ENCODE measurements at regions not wholly inside any gene's neighbourhood (a gene's known extent, or its start where the extent isn't known, plus 50 kb on each side); places are given as distances from the start of the nearest gene placed in this dataset.
"Not testable (repeated sequence)": the region's sequence is repeated elsewhere in the genome, so short reads cannot be mapped to it uniquely, and the experiment has no call there.

GRCh38 chr22:23497889-23498288, 82.2 kb downstream of the IGLL1 start:
- CTCF ChIA-PET; H3K36me3 Mint-ChIP-seq (ENCODE audit: low read depth); H3K27ac Mint-ChIP-seq; POLR2A ChIA-PET; DNase-seq; H3K27me3 Mint-ChIP-seq (ENCODE audit: low read depth); ATAC-seq; H3K9me3 Mint-ChIP-seq (ENCODE audit: insufficient read depth); H3K4me3 Mint-ChIP-seq: not testable (repeated sequence)
- peaks cover 48% of the 10 kb centered on the region for H3K4me1 Mint-ChIP-seq (ENCODE audit: low read depth)

GRCh38 chr22:23497016-23497885, 82.8 kb downstream of the IGLL1 start:
- no peak for ATAC-seq
- DNase-seq: no peak
- H3K4me1 Mint-ChIP-seq (ENCODE audit: low read depth): peaks cover 48% of the 10 kb centered on the region
- no peaks in the 10 kb centered on the region for H3K36me3 Mint-ChIP-seq (ENCODE audit: low read depth)
- ChIA-PET CTCF (interaction anchor here (1.2 kb wide), 1 partner anchor 41 kb away, joined by 3 read pairs; no protein-coding TSS in a partner anchor), POLR2A (no interaction called here)
- H3K9me3 Mint-ChIP-seq (ENCODE audit: insufficient read depth): no peaks in the 10 kb centered on the region
- H3K27ac Mint-ChIP-seq: peak overlapping the region; percentile 48
- H3K27me3 Mint-ChIP-seq (ENCODE audit: low read depth): peaks cover 3% of the 10 kb centered on the region
- no peak overlapping the region for H3K4me3 Mint-ChIP-seq

GRCh38 chr22:23496445-23496833, 83.7 kb downstream of the IGLL1 start:
- ATAC-seq (no peak), DNase-seq (no peak)
- peak overlapping the region; percentile 87 for H3K27ac Mint-ChIP-seq
- H3K36me3 Mint-ChIP-seq (ENCODE audit: low read depth): no peaks in the 10 kb centered on the region
- no peaks in the 10 kb centered on the region for H3K9me3 Mint-ChIP-seq (ENCODE audit: insufficient read depth)
- CTCF ChIA-PET: interaction anchor here (1.2 kb wide), 1 partner anchor 41 kb away, joined by 3 read pairs; no protein-coding TSS in a partner anchor
- H3K27me3 Mint-ChIP-seq (ENCODE audit: low read depth): peaks cover 3% of the 10 kb centered on the region
- POLR2A ChIA-PET: no interaction called here
- H3K4me3 Mint-ChIP-seq: no peak overlapping the region
- H3K4me1 Mint-ChIP-seq (ENCODE audit: low read depth): peaks cover 48% of the 10 kb centered on the region

- H3K27ac Mint-ChIP-seq: peak overlapping the region; percentile 87
- H3K9me3 Mint-ChIP-seq (ENCODE audit: insufficient read depth): no peaks in the 10 kb centered on the region
- DNase-seq (peak; percentile 68), ATAC-seq (peak; percentile 67)
- peaks cover 48% of the 10 kb centered on the region for H3K4me1 Mint-ChIP-seq (ENCODE audit: low read depth)
- POLR2A ChIA-PET: no interaction called here
- CTCF ChIA-PET: no interaction called here
- peaks cover 5% of the 10 kb centered on the region for H3K27me3 Mint-ChIP-seq (ENCODE audit: low read depth)
- H3K4me3 Mint-ChIP-seq: peak overlapping the region; percentile 34
- H3K36me3 Mint-ChIP-seq (ENCODE audit: low read depth): no peaks in the 10 kb centered on the region
Measured at GRCh38 chr22:23495614-23496444, 84.3 kb downstream of the IGLL1 start.

- no peak for DNase-seq
- POLR2A ChIA-PET: no interaction called here
- no peak for ATAC-seq
- no peak overlapping the region for H3K4me3 Mint-ChIP-seq
- no peak overlapping the region for H3K27ac Mint-ChIP-seq
- no peaks in the 10 kb centered on the region for H3K9me3 Mint-ChIP-seq (ENCODE audit: insufficient read depth)
- H3K27me3 Mint-ChIP-seq (ENCODE audit: low read depth): peaks cover 7% of the 10 kb centered on the region
- CTCF ChIA-PET: no interaction called here
- peaks cover 48% of the 10 kb centered on the region for H3K4me1 Mint-ChIP-seq (ENCODE audit: low read depth)
- no peaks in the 10 kb centered on the region for H3K36me3 Mint-ChIP-seq (ENCODE audit: low read depth)
Measured at GRCh38 chr22:23494930-23495266, 85.2 kb downstream of the IGLL1 start.

GRCh38 chr22:23485490-23485889, 94.6 kb downstream of the IGLL1 start:
- DNase-seq: no peak
- ChIA-PET CTCF (no interaction called here), POLR2A (interaction anchor here (1.2 kb wide), 1 partner anchor 12 kb away, joined by 3 read pairs; no protein-coding TSS in a partner anchor)
- Mint-ChIP-seq H3K27ac (no peak overlapping the region), H3K36me3 (ENCODE audit: low read depth) (no peaks in the 10 kb centered on the region), H3K27me3 (ENCODE audit: low read depth) (peaks cover 42% of the 10 kb centered on the region), H3K9me3 (ENCODE audit: insufficient read depth) (no peaks in the 10 kb centered on the region), H3K4me1 (ENCODE audit: low read depth) (peaks cover 3% of the 10 kb centered on the region), H3K4me3 (no peak overlapping the region)
- ATAC-seq: no peak

GRCh38 chr22:23484651-23485050, 95.4 kb downstream of the IGLL1 start:
- DNase-seq (no peak), ATAC-seq (no peak)
- Mint-ChIP-seq H3K27ac (no peak overlapping the region), H3K4me3 (no peak overlapping the region), H3K9me3 (ENCODE audit: insufficient read depth) (no peaks in the 10 kb centered on the region), H3K27me3 (ENCODE audit: low read depth) (peaks cover 46% of the 10 kb centered on the region), H3K4me1 (ENCODE audit: low read depth) (peaks cover 3% of the 10 kb centered on the region), H3K36me3 (ENCODE audit: low read depth) (no peaks in the 10 kb centered on the region)
- CTCF ChIA-PET: no interaction called here
- POLR2A ChIA-PET: interaction anchor here (1.2 kb wide), 1 partner anchor 11 kb away, joined by 3 read pairs; no protein-coding TSS in a partner anchor

- Mint-ChIP-seq H3K27me3 (ENCODE audit: low read depth) (peaks cover 38% of the 10 kb centered on the region), H3K4me1 (ENCODE audit: low read depth) (peaks cover 11% of the 10 kb centered on the region), H3K9me3 (ENCODE audit: insufficient read depth) (no peaks in the 10 kb centered on the region), H3K36me3 (ENCODE audit: low read depth) (no peaks in the 10 kb centered on the region), H3K4me3 (no peak overlapping the region), H3K27ac (no peak overlapping the region)
- no peak for ATAC-seq
- CTCF ChIA-PET: no interaction called here
- DNase-seq: no peak
- POLR2A ChIA-PET: no interaction called here
Measured at GRCh38 chr22:23481369-23481768, 98.7 kb downstream of the IGLL1 start.

- DNase-seq (peak; percentile 29), ATAC-seq (no peak)
- Mint-ChIP-seq H3K9me3 (ENCODE audit: insufficient read depth) (no peaks in the 10 kb centered on the region), H3K4me3 (no peak overlapping the region), H3K36me3 (ENCODE audit: low read depth) (no peaks in the 10 kb centered on the region), H3K4me1 (ENCODE audit: low read depth) (peaks cover 11% of the 10 kb centered on the region), H3K27me3 (ENCODE audit: low read depth) (peaks cover 34% of the 10 kb centered on the region), H3K27ac (no peak overlapping the region)
- ChIA-PET POLR2A (no interaction called here), CTCF (no interaction called here)
Measured at GRCh38 chr22:23478175-23478574, 101.9 kb downstream of the IGLL1 start.

GRCh38 chr22:23474531-23474930, 105.6 kb downstream of the IGLL1 start:
- H3K9me3 Mint-ChIP-seq (ENCODE audit: insufficient read depth); CTCF ChIA-PET; DNase-seq; H3K4me3 Mint-ChIP-seq; ATAC-seq; H3K36me3 Mint-ChIP-seq (ENCODE audit: low read depth); H3K27ac Mint-ChIP-seq; POLR2A ChIA-PET: not testable (repeated sequence)
- Mint-ChIP-seq H3K4me1 (ENCODE audit: low read depth) (peaks cover 11% of the 10 kb centered on the region), H3K27me3 (ENCODE audit: low read depth) (peaks cover 22% of the 10 kb centered on the region)

GRCh38 chr22:23473901-23474300, 106.2 kb downstream of the IGLL1 start:
- Mint-ChIP-seq H3K27me3 (ENCODE audit: low read depth) (peaks cover 17% of the 10 kb centered on the region), H3K4me3 (no peak overlapping the region), H3K27ac (no peak overlapping the region), H3K9me3 (ENCODE audit: insufficient read depth) (no peaks in the 10 kb centered on the region), H3K4me1 (ENCODE audit: low read depth) (peaks cover 10% of the 10 kb centered on the region), H3K36me3 (ENCODE audit: low read depth) (no peaks in the 10 kb centered on the region)
- ChIA-PET POLR2A (interaction anchor here (0.9 kb wide), 1 partner anchor 11 kb away, joined by 3 read pairs; no protein-coding TSS in a partner anchor), CTCF (no interaction called here)
- DNase-seq (no peak), ATAC-seq (no peak)

- ATAC-seq; CTCF ChIA-PET; H3K27ac Mint-ChIP-seq; H3K36me3 Mint-ChIP-seq (ENCODE audit: low read depth); H3K9me3 Mint-ChIP-seq (ENCODE audit: insufficient read depth); H3K4me1 Mint-ChIP-seq (ENCODE audit: low read depth); POLR2A ChIA-PET; H3K4me3 Mint-ChIP-seq; DNase-seq: not testable (repeated sequence)
- peaks cover 18% of the 10 kb centered on the region for H3K27me3 Mint-ChIP-seq (ENCODE audit: low read depth)
Measured at GRCh38 chr22:23472376-23472775, 107.7 kb downstream of the IGLL1 start.

Data from activated CD8-positive, alpha-beta T cell treated with anti-CD3 and anti-CD28 coated beads, Interleukin-2, amount 10 ng/mL, durations not matched to agents 7 days and 5 days (primary cell).